Hepatocyte (in vitro differentiated cells): ENCODE measurements at regions not wholly inside any gene's neighbourhood (a gene's known extent, or its start where the extent isn't known, plus 50 kb on each side); places are given as distances from the start of the nearest gene placed in this dataset.

Experiments used
- EZH2phosphoT487 ChIP-seq: fragments of 200-600 bp; sonication (generic); IDR thresholded peaks from one replicate; pipeline ENCODE4 v1.6.1; 2018; ENCODE audit warnings: antibody characterized with exemption, mild to moderate bottlenecking, low read depth, moderate library complexity; ENCODE audit not compliant: unreplicated experiment, severe bottlenecking
- TF ChIP-seq, protein P1 (sequence below): fragments of 200-600 bp; sonication (generic); IDR thresholded peaks from 2 replicates; pipeline ENCODE4 v1.5.1; 2016; ENCODE audit warnings: antibody characterized with exemption, mild to moderate bottlenecking; ENCODE audit not compliant: poor library complexity

DNA sequence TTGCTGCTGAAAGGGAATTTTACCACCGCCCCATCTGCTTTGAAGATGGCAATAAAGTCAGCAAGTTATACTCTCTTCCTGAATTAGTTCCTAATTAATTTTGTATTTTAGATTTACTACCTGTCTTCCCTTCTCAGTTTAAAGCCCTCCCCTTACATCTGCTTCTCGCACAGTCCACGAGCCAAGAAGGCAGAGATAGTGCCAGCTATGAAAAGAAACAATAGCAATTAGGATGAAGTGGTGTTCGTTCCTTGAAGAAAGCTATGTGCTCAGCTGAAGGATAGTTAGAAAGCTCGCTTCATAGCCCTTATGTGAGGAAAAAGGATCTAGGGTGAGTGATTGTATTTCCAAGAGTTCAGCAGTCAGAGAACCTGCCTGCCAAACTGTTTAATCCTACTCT lies 1678.8 kb upstream of the TENM3 start:
- TF ChIP-seq, protein P1, sequence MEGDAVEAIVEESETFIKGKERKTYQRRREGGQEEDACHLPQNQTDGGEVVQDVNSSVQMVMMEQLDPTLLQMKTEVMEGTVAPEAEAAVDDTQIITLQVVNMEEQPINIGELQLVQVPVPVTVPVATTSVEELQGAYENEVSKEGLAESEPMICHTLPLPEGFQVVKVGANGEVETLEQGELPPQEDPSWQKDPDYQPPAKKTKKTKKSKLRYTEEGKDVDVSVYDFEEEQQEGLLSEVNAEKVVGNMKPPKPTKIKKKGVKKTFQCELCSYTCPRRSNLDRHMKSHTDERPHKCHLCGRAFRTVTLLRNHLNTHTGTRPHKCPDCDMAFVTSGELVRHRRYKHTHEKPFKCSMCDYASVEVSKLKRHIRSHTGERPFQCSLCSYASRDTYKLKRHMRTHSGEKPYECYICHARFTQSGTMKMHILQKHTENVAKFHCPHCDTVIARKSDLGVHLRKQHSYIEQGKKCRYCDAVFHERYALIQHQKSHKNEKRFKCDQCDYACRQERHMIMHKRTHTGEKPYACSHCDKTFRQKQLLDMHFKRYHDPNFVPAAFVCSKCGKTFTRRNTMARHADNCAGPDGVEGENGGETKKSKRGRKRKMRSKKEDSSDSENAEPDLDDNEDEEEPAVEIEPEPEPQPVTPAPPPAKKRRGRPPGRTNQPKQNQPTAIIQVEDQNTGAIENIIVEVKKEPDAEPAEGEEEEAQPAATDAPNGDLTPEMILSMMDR: no peak
- no peak for TF ChIP-seq EZH2phosphoT487
